ENCODE measurements at regions not wholly inside any gene's neighbourhood (a gene's known extent, or its start where the extent isn't known, plus 50 kb on each side); places are given as distances from the start of the nearest gene placed in this dataset.

DNA sequence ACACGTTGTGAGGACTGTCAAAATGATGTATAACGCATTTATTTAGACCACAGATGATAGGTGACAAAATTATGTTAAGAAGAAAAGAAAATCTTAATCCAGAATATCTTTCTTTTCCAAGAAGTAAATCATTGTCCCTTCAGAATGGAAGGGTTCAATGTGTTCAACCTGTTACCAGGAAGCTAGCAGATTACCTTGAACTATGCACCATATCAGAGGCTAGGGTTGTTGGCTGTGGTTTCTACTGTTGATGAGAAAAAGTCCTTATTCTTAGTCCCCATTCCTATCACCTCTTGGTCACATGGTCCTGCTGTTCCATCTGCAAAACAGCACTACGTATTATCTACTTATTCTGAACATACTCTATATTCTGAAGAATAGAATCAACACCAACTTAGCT is 339.5 kb upstream of the CADM1 start:
- no peaks in the 10 kb centered on the region for H3K9me3 ChIP-seq (ENCODE audit: low read length)
- CTCF ChIA-PET (ENCODE audit: low intra/inter-chr PET ratio, low total read pairs): no interaction called here
- intact Hi-C loops (cut with micrococcal nuclease; ENCODE audit: unreplicated experiment) (no loop called here), in situ Hi-C loops (cut with HindIII; ENCODE audit: extremely low pct_ligation_motif_present, low pct_unique_long_range_greater_than_20kb) (no loop called here)
- POLR2A ChIA-PET: no interaction called here
- H3K79me2 ChIP-seq (ENCODE audit: insufficient read depth, low read length): no peaks in the 10 kb centered on the region
- no peaks in the 10 kb centered on the region for H4K20me1 ChIP-seq (ENCODE audit: insufficient read depth, low read length)
- H3K4me1 ChIP-seq (ENCODE audit: insufficient read depth, low read length): peaks cover 10% of the 10 kb centered on the region
- 2% methylated on average over 3 of the region's 3 CpGs for WGBS (ENCODE audit: low lambda C conversion rate)
- no TSS peak for BruUV-seq (replicated peaks)
- H3K9ac ChIP-seq (ENCODE audit: insufficient read depth, low read depth, low read length): no peak overlapping the region
- peaks cover 0 to 8% of the 10 kb centered on the region in 2 experiments; a peak in 1 of 5 replicates for H3K27me3 ChIP-seq (ENCODE audit: control insufficient read depth in 1 of 2, insufficient read depth in 2 of 2, low read length in 2 of 2)
- DNase-seq (ENCODE audit: low spot score) (no peak), ATAC-seq (no peak), FAIRE-seq (no peak)
- no peak overlapping the region for H3K4me2 ChIP-seq (ENCODE audit: low read depth, low read length)
- TF ChIP-seq MLX (CRISPR knock-in tag; IDR thresholded peaks at IDR 0.05): no peak
- no peak overlapping the region for H2AFZ ChIP-seq (ENCODE audit: low read length)
- no peak overlapping the region for H3K4me3 ChIP-seq (replicated peaks in 1 of 3; ENCODE audit: insufficient read depth in 1 of 3, low read depth in 2 of 3, low read length in 3 of 3)
- H3K27ac ChIP-seq (ENCODE audit: extremely low read length, insufficient read depth, low read length): no peak overlapping the region
- H3K36me3 ChIP-seq (replicated peaks in 1 of 2; ENCODE audit: control insufficient read depth in 1 of 2, insufficient read depth in 2 of 2, low read length in 2 of 2): no peaks in the 10 kb centered on the region

GRCh38 chr11:115843111-115843510 is 338.9 kb upstream of the CADM1 start:
- 0% methylated on average over 1 of the region's 1 CpG for WGBS (ENCODE audit: low lambda C conversion rate)
- H3K27me3 ChIP-seq (ENCODE audit: control insufficient read depth in 1 of 2, insufficient read depth in 2 of 2, low read length in 2 of 2): peaks cover 0 to 8% of the 10 kb centered on the region in 2 experiments; a peak in 1 of 5 replicates
- DNase-seq (ENCODE audit: low spot score) (no peak), FAIRE-seq (no peak), ATAC-seq (no peak)
- no peak overlapping the region for H3K27ac ChIP-seq (ENCODE audit: extremely low read length, insufficient read depth, low read length)
- no peak overlapping the region for H3K4me2 ChIP-seq (ENCODE audit: low read depth, low read length)
- H3K9me3 ChIP-seq (ENCODE audit: low read length): no peaks in the 10 kb centered on the region
- no peak overlapping the region for H3K4me3 ChIP-seq (replicated peaks in 1 of 3; ENCODE audit: insufficient read depth in 1 of 3, low read depth in 2 of 3, low read length in 3 of 3)
- H2AFZ ChIP-seq (ENCODE audit: low read length): no peak overlapping the region
- H3K9ac ChIP-seq (ENCODE audit: insufficient read depth, low read depth, low read length): no peak overlapping the region
- H3K4me1 ChIP-seq (ENCODE audit: insufficient read depth, low read length): peaks cover 6% of the 10 kb centered on the region
- no TSS peak for BruUV-seq (replicated peaks)
- TF ChIP-seq TMF1 (CRISPR knock-in tag; IDR thresholded peaks at IDR 0.05; ENCODE audit: low read depth) (no peak), ZNF34 (CRISPR knock-in tag; IDR thresholded peaks at IDR 0.05; ENCODE audit: borderline replicate concordance) (no peak), ZNF772 (CRISPR knock-in tag; IDR thresholded peaks at IDR 0.05) (no peak), ZNF512 (CRISPR knock-in tag; IDR thresholded peaks at IDR 0.05) (no peak), ZFP1 (CRISPR knock-in tag; IDR thresholded peaks at IDR 0.05) (no peak), RORA (CRISPR knock-in tag; IDR thresholded peaks at IDR 0.05) (no peak)
- ChIA-PET POLR2A (no interaction called here), CTCF (ENCODE audit: low intra/inter-chr PET ratio, low total read pairs) (no interaction called here)
- H3K79me2 ChIP-seq (ENCODE audit: insufficient read depth, low read length): no peaks in the 10 kb centered on the region
- in situ Hi-C loops (cut with HindIII; ENCODE audit: extremely low pct_ligation_motif_present, low pct_unique_long_range_greater_than_20kb) (no loop called here), intact Hi-C loops (cut with micrococcal nuclease; ENCODE audit: unreplicated experiment) (no loop called here)
- H3K36me3 ChIP-seq (replicated peaks in 1 of 2; ENCODE audit: control insufficient read depth in 1 of 2, insufficient read depth in 2 of 2, low read length in 2 of 2): no peaks in the 10 kb centered on the region
- H4K20me1 ChIP-seq (ENCODE audit: insufficient read depth, low read length): no peaks in the 10 kb centered on the region

All from HepG2 (cell line).